Lower leg skin (tissue), 4 donors: ENCODE measurements at regions not wholly inside any gene's neighbourhood (a gene's known extent, or its start where the extent isn't known, plus 50 kb on each side); places are given as distances from the start of the nearest gene placed in this dataset.

Experiments
- DNase-seq, 2 donors: peaks; one replicate each; pipeline ENCODE4 v3.0.0-alpha.2; 2019; ENCODE audit warnings: low spot score in 2 of 2
- H3K4me3 ChIP-seq: fragments of 200-600 bp; sonication (generic); 2 replicates; pipeline ENCODE4 v1.5.1; 2017; ENCODE audit warnings: mild to moderate bottlenecking, low read depth; ENCODE audit not compliant: poor library complexity, severe bottlenecking
- POLR2A ChIP-seq, 2 donors: fragments of 450-650 bp; IDR thresholded peaks; one replicate each; pipeline ENCODE4 v1.6.1; 2016 to 2017; ENCODE audit warnings: antibody characterized with exemption in 2 of 2, mild to moderate bottlenecking in 1 of 2, moderate library complexity in 1 of 2
- WGBS, 2 donors: methylation state at CpG; one replicate each; pipeline ENCODE4 v1.1.5; 2018; 5-methylcytosine and 5-hydroxymethylcytosine counted together
- intact Hi-C: fragments of 100-400 bp; cut with DNase I; formaldehyde crosslinking; loops from one replicate; pipeline ENCODE4 v1.15.0; 2023; ENCODE audit warnings: low total_unique reads
- TF ChIP-seq, protein P1 (sequence below), 3 donors: fragments of 450-650 bp; IDR thresholded peaks; one replicate each; pipeline ENCODE4 v1.5.1; 2016; ENCODE audit warnings: antibody characterized with exemption in 3 of 3, mild to moderate bottlenecking in 3 of 3, moderate library complexity in 2 of 3

DNA sequence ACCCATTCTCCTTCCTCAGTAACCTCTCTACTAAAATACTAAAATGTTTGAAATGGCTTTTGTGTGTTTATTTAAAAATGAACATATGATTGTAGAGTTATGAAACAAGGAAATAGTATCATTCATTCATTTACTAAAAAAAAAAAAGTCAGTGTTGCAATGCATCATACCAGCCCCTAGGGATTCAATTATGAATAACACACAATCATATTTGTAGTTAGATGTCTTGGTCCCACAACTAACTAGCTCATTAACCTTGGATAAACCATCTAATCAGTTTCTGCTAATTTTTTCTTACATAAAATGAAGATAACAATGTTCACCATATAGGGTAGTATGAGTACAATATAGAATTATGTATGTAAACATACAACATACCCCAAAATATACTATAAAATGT is 183.2 kb downstream of the GRIN2B start:
- H3K4me3 ChIP-seq, result no peak overlapping the region
- no peak for TF ChIP-seq POLR2A (IDR thresholded peaks at IDR 0.05)
- TF ChIP-seq, protein P1, sequence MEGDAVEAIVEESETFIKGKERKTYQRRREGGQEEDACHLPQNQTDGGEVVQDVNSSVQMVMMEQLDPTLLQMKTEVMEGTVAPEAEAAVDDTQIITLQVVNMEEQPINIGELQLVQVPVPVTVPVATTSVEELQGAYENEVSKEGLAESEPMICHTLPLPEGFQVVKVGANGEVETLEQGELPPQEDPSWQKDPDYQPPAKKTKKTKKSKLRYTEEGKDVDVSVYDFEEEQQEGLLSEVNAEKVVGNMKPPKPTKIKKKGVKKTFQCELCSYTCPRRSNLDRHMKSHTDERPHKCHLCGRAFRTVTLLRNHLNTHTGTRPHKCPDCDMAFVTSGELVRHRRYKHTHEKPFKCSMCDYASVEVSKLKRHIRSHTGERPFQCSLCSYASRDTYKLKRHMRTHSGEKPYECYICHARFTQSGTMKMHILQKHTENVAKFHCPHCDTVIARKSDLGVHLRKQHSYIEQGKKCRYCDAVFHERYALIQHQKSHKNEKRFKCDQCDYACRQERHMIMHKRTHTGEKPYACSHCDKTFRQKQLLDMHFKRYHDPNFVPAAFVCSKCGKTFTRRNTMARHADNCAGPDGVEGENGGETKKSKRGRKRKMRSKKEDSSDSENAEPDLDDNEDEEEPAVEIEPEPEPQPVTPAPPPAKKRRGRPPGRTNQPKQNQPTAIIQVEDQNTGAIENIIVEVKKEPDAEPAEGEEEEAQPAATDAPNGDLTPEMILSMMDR (IDR thresholded peaks at IDR 0.05), result no peak
- no peak for DNase-seq
- intact Hi-C loops, result no loop called here

- intact Hi-C loops, result no loop called here
- 85 to 90% methylated on average over 2 of the region's 2 CpGs for WGBS, 2 donors
- DNase-seq, result no peak
- H3K4me3 ChIP-seq, result no peak overlapping the region
- no peak for TF ChIP-seq POLR2A (IDR thresholded peaks at IDR 0.05)
- TF ChIP-seq, protein P1 (IDR thresholded peaks at IDR 0.05), result no peak
Observed at GRCh38 chr12:13794706-13795105, 186.7 kb downstream of the GRIN2B start.

GRCh38 chr12:13790317-13790716 is 191.1 kb downstream of the GRIN2B start:
- TF ChIP-seq POLR2A (IDR thresholded peaks at IDR 0.05), result no peak
- TF ChIP-seq, protein P1 (IDR thresholded peaks at IDR 0.05), result no peak
- intact Hi-C loops, result no loop called here
- H3K4me3 ChIP-seq, result no peak overlapping the region
- no peak for DNase-seq
- 75 to 77% methylated on average over 1 of the region's 1 CpG for WGBS, 2 donors

DNA sequence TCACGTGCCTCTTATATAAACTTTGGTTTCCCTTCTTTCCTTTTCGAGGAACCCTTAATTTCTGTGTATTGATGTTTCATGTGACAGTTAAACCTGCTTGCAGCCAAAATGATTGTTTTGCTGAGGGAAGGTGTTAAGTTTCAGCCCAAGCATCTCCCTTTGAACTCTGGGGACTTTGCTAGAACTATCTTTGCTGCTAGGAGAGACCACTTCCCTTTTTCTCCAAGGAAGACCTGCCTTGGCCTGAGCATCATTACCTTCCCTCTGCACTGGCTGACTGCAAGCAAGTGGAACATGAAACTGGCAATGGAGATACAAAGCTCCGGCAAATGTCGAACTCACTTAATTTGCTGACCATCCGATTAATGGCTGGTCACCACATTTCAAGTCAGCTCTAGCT is 192.8 kb downstream of the GRIN2B start:
- TF ChIP-seq, protein P1 (IDR thresholded peaks at IDR 0.05), result no peak
- TF ChIP-seq POLR2A (IDR thresholded peaks at IDR 0.05), result no peak
- DNase-seq, result no peak
- H3K4me3 ChIP-seq, result no peak overlapping the region
- intact Hi-C loops, result no loop called here
- WGBS, 2 donors, result 74 to 81% methylated on average over 5 of the region's 5 CpGs

DNA sequence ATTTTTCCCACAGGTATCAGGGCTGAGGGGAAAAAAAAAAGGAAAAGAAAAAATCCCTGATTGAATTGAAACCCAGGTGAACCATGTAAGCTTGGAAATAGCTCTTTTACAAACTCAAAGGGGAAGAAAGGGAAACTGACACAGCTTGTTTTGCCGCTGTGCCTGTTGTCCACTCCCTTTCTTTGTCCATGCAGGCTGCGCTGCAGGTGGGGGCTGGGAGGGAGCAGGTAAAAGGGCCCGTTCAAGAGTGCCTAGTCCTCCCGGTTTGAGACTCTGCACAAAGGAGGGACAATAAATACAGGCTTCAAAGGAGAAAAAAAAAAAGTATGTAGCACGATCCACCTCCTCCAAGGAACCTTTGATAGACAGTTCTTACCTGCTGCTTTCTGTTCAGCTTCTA is 194.8 kb downstream of the GRIN2B start:
- no peak for TF ChIP-seq POLR2A (IDR thresholded peaks at IDR 0.05)
- TF ChIP-seq, protein P1 (IDR thresholded peaks at IDR 0.05), result no peak
- H3K4me3 ChIP-seq, result no peak overlapping the region
- DNase-seq, result no peak
- 43 to 57% methylated on average over 5 of the region's 5 CpGs for WGBS, 2 donors
- intact Hi-C loops, result no loop called here

GRCh38 chr12:13784504-13784903 is 196.9 kb downstream of the GRIN2B start:
- TF ChIP-seq, protein P1 (IDR thresholded peaks at IDR 0.05), result no peak
- no peak for TF ChIP-seq POLR2A (IDR thresholded peaks at IDR 0.05)
- no peak for DNase-seq
- 93 to 94% methylated on average over 1 of the region's 1 CpG for WGBS, 2 donors

More at GRCh38 chr12:13784504-13784903, 196.9 kb downstream of the GRIN2B start:
- no peak overlapping the region for H3K4me3 ChIP-seq
- intact Hi-C loops, result no loop called here
